Jurkat, Clone E6-1 (cell line): ENCODE measurements at regions not wholly inside any gene's neighbourhood (a gene's known extent, or its start where the extent isn't known, plus 50 kb on each side); places are given as distances from the start of the nearest gene placed in this dataset.

Experiments used
- DNase-seq: peaks from one replicate; pipeline ENCODE4 v3.0.0-alpha.2; 2011; ENCODE audit warnings: low read depth, low spot score
- H3K4me3 ChIP-seq: 2 replicates; pipeline ENCODE4 v1.5.1; 2011; ENCODE audit warnings: mild to moderate bottlenecking, low read length, control low read depth, moderate library complexity

DNA sequence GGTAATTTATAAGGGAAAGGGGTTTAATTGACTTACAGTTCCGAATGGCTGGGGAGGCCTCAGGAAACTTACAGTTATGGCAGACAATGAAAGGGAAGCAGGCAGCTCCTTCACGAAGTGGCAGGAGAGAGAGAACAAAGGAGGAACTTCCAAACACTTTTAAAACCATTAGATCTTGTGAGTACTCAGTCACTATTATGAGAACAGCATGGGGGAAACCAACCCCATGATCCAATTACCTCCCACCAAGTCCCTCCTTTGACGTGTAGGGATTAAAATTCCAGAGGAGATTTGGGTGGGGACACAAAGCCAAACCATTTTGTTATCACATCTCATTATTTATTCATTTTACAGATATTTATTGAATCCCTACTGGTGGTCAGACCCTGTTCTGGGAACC, 822.8 kb downstream of the GALC start:
- no peak for DNase-seq

GRCh38 chr14:87169362-87169761, 823.6 kb downstream of the GALC start:
- DNase-seq, result no peak
- H3K4me3 ChIP-seq, result no peak overlapping the region

More for the DNA sequence above, 822.8 kb downstream of the GALC start:
- H3K4me3 ChIP-seq, result no peak overlapping the region

DNA sequence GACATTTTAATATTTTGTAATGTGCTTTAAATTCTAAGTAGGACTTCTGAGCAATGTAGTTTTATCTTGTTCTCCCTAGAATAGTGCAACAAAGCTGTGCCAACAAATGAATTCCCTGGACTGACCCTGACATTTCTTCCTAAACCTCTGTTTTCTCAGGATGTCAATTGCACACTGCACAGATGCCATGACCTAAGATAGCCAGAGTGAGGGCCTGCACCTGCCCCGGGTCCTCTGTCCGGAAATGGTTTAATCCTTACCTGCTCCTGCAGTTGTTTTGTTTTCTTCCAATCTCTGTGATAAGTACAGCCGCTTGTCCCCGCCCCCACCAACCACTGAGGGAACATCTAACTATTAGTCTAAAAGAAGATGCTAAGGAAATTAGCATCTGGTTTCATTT, 831.5 kb downstream of the GALC start:
- no peak for DNase-seq
- no peak overlapping the region for H3K4me3 ChIP-seq

- no peak for DNase-seq
- H3K4me3 ChIP-seq, result no peak overlapping the region
Observed at GRCh38 chr14:87160989-87161388, 832.0 kb downstream of the GALC start.

DNA sequence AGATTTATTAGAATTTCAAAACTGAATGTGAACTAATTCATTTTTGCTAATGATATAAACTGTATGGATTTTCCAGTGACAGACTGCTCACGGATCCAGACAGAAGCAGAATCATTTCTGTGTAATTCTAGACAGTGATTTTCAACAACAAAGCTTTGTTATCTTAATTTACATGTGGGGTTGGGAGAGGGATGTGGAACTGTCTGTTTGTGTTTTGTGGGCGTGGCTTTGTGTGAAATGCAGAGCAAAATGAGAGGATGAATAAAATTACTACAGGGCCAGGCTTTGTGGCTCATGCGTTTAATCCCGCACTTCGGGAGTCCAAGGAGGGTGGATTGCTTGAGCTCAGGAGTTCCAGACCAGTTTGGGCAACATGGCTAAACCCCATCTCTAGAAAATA, 834.7 kb downstream of the GALC start:
- no peak overlapping the region for H3K4me3 ChIP-seq
- DNase-seq, result no peak

DNA sequence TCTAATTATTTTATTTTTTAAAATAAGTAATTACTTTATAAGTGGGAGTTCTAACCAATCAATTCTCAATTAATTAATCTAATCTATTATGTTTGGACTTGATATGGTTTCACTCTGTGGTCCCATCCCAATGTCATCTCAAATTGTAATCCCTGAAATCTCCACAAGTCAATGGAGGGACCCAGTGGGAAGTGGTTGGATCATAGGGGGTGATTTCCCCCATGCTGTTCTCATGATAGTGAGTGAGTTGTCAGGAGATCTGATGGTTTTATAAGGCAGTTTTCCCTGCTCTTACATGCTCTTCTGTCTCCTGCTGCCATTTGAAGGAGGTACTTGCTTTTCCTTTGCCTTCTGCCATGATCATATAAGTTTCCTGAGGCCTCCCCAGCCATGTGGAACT, 836.1 kb downstream of the GALC start:
- H3K4me3 ChIP-seq, result no peak overlapping the region

GRCh38 chr14:87155856-87156488, 837.0 kb downstream of the GALC start:
- no peak for DNase-seq
- no peak overlapping the region for H3K4me3 ChIP-seq

More for the DNA sequence above, 836.1 kb downstream of the GALC start:
- DNase-seq, result no peak

GRCh38 chr14:87153901-87154300, 839.1 kb downstream of the GALC start:
- no peak for DNase-seq
- no peak overlapping the region for H3K4me3 ChIP-seq

- no peak overlapping the region for H3K4me3 ChIP-seq
Observed at GRCh38 chr14:87153391-87153790, 839.6 kb downstream of the GALC start.

DNA sequence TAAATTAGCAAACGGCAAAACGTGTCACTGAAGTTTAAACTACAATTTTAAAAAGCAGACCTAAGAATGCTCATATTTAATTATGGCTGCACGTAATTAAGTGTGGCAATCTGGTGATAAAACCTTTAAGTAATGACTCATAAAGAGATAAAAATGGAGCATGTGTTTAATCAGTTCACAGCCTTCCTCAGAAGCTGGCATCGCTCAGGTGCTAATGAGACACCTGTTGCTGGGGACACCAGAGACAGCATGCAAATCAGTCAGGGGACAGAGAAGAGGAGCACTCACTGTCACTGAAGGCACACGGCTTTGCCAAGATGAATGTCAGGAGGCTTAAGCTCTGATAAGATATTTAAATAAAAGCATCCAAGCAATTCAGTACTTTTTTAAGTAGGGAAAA, 840.3 kb downstream of the GALC start:
- no peak for DNase-seq
- no peak overlapping the region for H3K4me3 ChIP-seq

More at GRCh38 chr14:87153391-87153790, 839.6 kb downstream of the GALC start:
- DNase-seq, result no peak

DNA sequence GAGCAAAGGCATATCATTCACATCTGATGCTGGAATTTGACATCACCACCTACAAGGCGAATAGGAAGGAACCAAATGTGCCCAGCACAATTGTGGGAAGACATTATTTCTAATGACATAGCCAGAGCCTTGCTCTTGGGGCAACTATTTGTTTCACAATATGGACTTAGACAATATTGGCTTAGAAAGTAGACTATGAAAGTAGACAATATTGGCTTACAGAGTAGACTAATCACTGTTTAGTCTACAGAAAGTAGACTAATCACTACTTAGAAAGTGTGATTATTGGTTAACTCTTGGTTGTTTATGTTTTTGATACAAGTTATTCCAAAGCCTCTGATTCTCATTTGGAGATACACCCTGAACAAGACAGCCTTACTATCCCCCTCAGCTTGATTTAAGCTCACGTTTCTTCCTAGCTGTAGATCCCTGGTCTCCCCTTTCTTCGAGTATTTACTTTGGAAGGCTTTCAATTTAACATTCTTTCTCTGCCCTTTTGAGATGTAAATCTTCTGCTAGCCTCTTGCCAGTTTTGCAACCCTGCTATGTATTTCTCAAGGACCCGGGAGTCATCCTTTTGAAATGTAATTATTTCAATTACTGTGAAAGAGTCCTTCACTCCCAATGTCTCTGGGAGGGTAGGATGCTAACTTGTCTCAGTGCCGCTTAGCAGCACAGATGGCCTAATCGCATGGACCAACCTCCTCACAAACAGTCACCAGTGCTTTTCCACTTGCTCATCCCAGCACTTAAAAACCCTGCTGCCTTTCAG, 843.2 kb downstream of the GALC start:
- no peak for DNase-seq
- H3K4me3 ChIP-seq, result no peak overlapping the region

- DNase-seq, result no peak
- no peak overlapping the region for H3K4me3 ChIP-seq
Observed at GRCh38 chr14:87148655-87149054, 844.3 kb downstream of the GALC start.

DNA sequence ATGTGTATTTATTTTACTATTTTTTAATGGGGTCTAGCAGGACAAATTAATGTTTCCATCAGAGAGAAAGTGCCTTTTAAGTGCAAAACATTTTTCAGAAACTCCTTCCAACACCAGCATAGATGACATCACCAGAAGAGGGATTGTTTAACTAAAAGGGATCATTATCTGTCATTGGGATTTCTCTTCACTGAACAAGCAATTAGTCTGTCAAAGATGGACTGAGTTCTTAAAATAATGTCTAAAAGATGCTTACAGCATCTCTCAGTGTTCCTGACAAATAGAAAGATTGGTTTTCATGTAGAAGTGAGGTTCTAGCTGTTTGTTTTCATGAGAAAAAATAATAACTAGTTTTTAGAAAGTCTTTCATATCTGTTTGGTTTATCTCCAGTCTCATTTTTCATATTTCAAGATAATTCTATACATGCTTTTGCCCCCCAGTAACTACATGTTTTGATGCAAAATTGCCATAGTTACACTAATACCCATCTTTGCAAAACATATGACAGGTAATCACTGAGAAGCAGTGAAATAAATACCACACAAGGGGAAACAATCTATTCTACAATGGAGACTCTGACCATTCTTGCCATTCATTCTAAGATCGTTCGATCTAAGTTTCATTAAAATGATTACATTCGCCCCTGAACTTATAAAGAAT, 850.3 kb downstream of the GALC start:
- DNase-seq, result no peak
- no peak overlapping the region for H3K4me3 ChIP-seq

DNA sequence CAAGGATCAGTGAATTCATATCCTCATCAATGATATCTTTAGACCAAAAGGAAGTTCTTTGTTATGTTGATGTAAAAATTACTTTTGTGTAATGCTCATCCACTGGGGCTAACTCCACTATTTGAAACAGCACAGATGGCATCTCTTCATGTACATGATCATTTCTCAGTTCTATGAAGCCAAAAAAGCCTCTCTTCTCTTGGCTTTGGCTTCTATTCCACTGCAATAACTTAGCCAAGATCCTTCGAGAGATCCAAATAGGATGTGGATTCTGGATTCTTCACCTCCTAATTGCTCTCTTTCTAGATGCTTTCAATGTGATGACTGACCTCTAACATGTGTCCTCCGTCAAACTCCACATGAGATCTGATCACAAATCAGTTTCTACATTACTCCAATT, 851.2 kb downstream of the GALC start:
- H3K4me3 ChIP-seq, result no peak overlapping the region
- no peak for DNase-seq

- no peak overlapping the region for H3K4me3 ChIP-seq
- DNase-seq, result no peak
Observed at GRCh38 chr14:87139299-87139698, 853.7 kb downstream of the GALC start.

- H3K4me3 ChIP-seq, result no peak overlapping the region
- DNase-seq, result no peak
Observed at GRCh38 chr14:87133073-87133801, 859.7 kb downstream of the GALC start.

DNA sequence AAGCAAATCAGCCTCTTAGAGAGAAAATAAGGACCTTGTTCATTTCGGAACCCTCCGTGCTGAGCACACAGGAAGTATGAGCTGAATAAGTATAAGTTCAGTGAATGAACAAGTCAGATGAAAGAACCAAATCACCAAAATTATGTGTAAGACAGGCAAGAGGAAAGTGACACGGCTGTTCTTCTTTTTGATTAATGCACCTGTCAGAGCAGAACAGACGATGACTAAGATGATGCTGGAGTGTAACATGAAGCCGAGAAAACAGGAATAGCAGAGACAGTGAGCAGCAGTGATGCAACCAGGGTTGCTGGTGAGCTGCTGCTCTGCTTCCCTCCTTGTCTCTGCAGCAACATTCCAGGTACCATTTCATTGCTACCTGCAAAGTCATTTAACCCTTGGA, 861.1 kb downstream of the GALC start:
- DNase-seq, result no peak
- H3K4me3 ChIP-seq, result no peak overlapping the region

- H3K4me3 ChIP-seq, result no peak overlapping the region
- DNase-seq, result no peak
Observed at GRCh38 chr14:87122166-87122565, 870.8 kb downstream of the GALC start.

- DNase-seq, result no peak
Observed at GRCh38 chr14:87121716-87122115, 871.3 kb downstream of the GALC start.

DNA sequence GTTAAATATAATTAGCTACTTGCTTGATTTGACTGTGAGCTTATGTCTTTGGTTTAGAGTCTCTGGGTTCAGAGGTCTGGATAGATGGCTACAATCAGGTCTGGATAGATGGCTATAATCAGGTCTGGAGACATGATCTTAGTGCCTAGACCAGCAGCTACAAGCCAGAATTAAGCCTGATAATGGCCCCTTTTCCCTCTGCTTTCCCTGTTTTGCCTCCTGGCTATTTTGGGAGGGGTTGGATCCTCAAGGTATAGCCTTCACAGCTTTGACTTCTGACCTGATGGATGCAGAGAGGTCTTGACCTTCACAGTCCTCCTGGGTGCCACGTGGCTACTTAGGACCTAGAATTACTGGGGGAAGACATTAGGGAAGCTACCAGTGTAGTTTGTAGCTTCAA, 877.7 kb downstream of the GALC start:
- DNase-seq, result no peak
- no peak overlapping the region for H3K4me3 ChIP-seq

More at GRCh38 chr14:87121716-87122115, 871.3 kb downstream of the GALC start:
- no peak overlapping the region for H3K4me3 ChIP-seq
